ENCODE measurements at regions not wholly inside any gene's neighbourhood (a gene's known extent, or its start where the extent isn't known, plus 50 kb on each side); places are given as distances from the start of the nearest gene placed in this dataset.

- TF ChIP-seq POLR2AphosphoS5 (IDR thresholded peaks at IDR 0.05; ENCODE audit: low read depth, low read length) (no peak), POLR2A (IDR thresholded peaks at IDR 0.05; ENCODE audit: low read depth, low read length) (no peak), TAF1 (IDR thresholded peaks at IDR 0.05; ENCODE audit: low read depth, low read length) (no peak), SPI1 (IDR thresholded peaks at IDR 0.05; ENCODE audit: low read depth, low read length) (no peak), POU2F2 (IDR thresholded peaks at IDR 0.05; ENCODE audit: low read depth, low read length) (no peak)
Observed at GRCh38 chr2:103660519-103660918, 898.7 kb downstream of the TMEM182 start.

Data from GM12891 (cell line).